SK-N-SH treated with all-trans-retinoic acid at 6 μM for 48 hours (cell line): ENCODE measurements at regions not wholly inside any gene's neighbourhood (a gene's known extent, or its start where the extent isn't known, plus 50 kb on each side); places are given as distances from the start of the nearest gene placed in this dataset.

ENCODE experiments used
- RARB ChIP-seq: fragments of 250-450 bp; sonication (Bioruptor Pico); IDR thresholded peaks from 2 replicates; pipeline ENCODE4 v1.8.0; 2021; ENCODE audit warnings: mild to moderate bottlenecking, moderate library complexity
- SNAI2 ChIP-seq: fragments of 250-450 bp; sonication (Bioruptor Pico); IDR thresholded peaks from 2 replicates; pipeline ENCODE4 v1.5.0; 2020; ENCODE audit warnings: mild to moderate bottlenecking, moderate library complexity
- TCF4 ChIP-seq: fragments of 250-450 bp; sonication (Bioruptor Pico); IDR thresholded peaks from 2 replicates; pipeline ENCODE4 v1.8.0; 2021; ENCODE audit warnings: mild to moderate bottlenecking, moderate library complexity, borderline replicate concordance
- ZC3H10 ChIP-seq: fragments of 250-450 bp; sonication (Bioruptor Pico); IDR thresholded peaks from 2 replicates; pipeline ENCODE4 v1.5.1; 2021; ENCODE audit warnings: mild to moderate bottlenecking, moderate library complexity
- ZFP30 ChIP-seq: fragments of 450-650 bp; formaldehyde crosslinking; IDR thresholded peaks from 2 replicates; pipeline ENCODE4 v1.5.0; 2022; ENCODE audit warnings: mild to moderate bottlenecking, moderate library complexity

DNA sequence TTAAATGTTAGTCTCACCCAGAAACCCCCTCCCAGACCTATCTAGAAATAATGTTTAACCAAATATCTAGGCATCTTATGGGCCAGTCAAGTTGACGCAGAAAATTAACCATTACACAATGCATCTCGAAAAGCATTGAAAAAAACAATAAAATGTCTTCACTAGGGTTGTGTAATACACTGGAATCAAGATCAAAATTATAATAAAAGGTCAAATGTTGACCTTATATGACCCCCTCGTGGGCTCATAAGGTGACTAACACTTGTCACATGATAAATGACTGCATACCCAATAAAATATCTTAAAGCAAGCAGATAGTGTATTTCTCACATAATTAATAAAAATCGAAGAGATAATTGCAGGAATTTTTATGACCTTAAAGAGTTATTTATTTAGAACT, 447.9 kb upstream of the DSEL start:
- TF ChIP-seq RARB (CRISPR knock-in tag) = no peak
- TF ChIP-seq ZC3H10 (CRISPR knock-in tag) = no peak
- no peak for TF ChIP-seq TCF4 (CRISPR knock-in tag)
- no peak for TF ChIP-seq ZFP30
- TF ChIP-seq SNAI2 (CRISPR knock-in tag) = no peak
